HFFc6 (cell line): ENCODE measurements at regions not wholly inside any gene's neighbourhood (a gene's known extent, or its start where the extent isn't known, plus 50 kb on each side); places are given as distances from the start of the nearest gene placed in this dataset.

Source experiments
- DNase-seq: peaks from one replicate; pipeline ENCODE4 v3.0.0-alpha.2; 2018
- H3K27ac Mint-ChIP-seq: 2 replicates; pipeline ENCODE4 v1.8.0; 2020; ENCODE audit warnings: mild to moderate bottlenecking, mixed read lengths
- H3K27me3 Mint-ChIP-seq: 2 replicates; pipeline ENCODE4 v1.8.0; 2021; ENCODE audit warnings: mild to moderate bottlenecking, moderate library complexity, mixed read lengths; ENCODE audit not compliant: insufficient read depth
- H3K36me3 Mint-ChIP-seq: 2 replicates; pipeline ENCODE4 v1.8.0; 2021; ENCODE audit warnings: low read depth, mixed read lengths
- H3K4me1 Mint-ChIP-seq: 2 replicates; pipeline ENCODE4 v1.8.0; 2020; ENCODE audit warnings: low read depth, mixed read lengths
- H3K4me3 Mint-ChIP-seq: 2 replicates; pipeline ENCODE4 v1.8.0; 2020; ENCODE audit warnings: mild to moderate bottlenecking, moderate library complexity, mixed read lengths
- H3K9me3 Mint-ChIP-seq: 2 replicates; pipeline ENCODE4 v1.8.0; 2020; ENCODE audit warnings: mild to moderate bottlenecking, mixed read lengths
- TF ChIP-seq, protein P1 (sequence below): fragments of 200-600 bp; sonication (generic); IDR thresholded peaks from 2 replicates; pipeline ENCODE4 v1.5.0; 2021; ENCODE audit warnings: antibody characterized with exemption, mild to moderate bottlenecking

DNA sequence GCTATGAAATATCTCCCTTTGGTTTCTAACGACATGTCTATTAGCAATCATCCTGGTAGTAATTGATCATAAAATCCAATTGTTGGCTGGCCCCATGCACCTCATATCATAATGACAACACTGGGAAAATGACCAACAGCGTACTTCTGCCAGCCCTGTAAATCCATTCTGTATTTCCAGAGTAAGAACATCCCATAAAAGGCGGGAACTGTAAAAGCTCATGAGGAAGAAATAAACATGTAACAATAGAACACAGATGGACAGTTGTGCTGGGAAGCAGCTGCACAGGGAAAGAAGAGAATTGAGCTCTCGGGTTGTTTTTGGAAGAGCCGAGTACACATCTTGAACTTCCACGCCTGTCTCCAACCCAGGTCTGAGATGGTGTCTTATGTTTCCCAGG is 218.7 kb downstream of the CMPK2 start:
- TF ChIP-seq, protein P1, sequence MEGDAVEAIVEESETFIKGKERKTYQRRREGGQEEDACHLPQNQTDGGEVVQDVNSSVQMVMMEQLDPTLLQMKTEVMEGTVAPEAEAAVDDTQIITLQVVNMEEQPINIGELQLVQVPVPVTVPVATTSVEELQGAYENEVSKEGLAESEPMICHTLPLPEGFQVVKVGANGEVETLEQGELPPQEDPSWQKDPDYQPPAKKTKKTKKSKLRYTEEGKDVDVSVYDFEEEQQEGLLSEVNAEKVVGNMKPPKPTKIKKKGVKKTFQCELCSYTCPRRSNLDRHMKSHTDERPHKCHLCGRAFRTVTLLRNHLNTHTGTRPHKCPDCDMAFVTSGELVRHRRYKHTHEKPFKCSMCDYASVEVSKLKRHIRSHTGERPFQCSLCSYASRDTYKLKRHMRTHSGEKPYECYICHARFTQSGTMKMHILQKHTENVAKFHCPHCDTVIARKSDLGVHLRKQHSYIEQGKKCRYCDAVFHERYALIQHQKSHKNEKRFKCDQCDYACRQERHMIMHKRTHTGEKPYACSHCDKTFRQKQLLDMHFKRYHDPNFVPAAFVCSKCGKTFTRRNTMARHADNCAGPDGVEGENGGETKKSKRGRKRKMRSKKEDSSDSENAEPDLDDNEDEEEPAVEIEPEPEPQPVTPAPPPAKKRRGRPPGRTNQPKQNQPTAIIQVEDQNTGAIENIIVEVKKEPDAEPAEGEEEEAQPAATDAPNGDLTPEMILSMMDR: no peak
- H3K9me3 Mint-ChIP-seq: peaks cover 32% of the 10 kb centered on the region
- H3K27ac Mint-ChIP-seq: no peak overlapping the region
- H3K4me1 Mint-ChIP-seq: no peaks in the 10 kb centered on the region
- peaks cover 2% of the 10 kb centered on the region; the same call in 1 of the 2 replicates for H3K27me3 Mint-ChIP-seq
- no peak for DNase-seq
- no peak overlapping the region for H3K4me3 Mint-ChIP-seq
- peaks cover 5% of the 10 kb centered on the region; the same call in 1 of the 2 replicates for H3K36me3 Mint-ChIP-seq

DNA sequence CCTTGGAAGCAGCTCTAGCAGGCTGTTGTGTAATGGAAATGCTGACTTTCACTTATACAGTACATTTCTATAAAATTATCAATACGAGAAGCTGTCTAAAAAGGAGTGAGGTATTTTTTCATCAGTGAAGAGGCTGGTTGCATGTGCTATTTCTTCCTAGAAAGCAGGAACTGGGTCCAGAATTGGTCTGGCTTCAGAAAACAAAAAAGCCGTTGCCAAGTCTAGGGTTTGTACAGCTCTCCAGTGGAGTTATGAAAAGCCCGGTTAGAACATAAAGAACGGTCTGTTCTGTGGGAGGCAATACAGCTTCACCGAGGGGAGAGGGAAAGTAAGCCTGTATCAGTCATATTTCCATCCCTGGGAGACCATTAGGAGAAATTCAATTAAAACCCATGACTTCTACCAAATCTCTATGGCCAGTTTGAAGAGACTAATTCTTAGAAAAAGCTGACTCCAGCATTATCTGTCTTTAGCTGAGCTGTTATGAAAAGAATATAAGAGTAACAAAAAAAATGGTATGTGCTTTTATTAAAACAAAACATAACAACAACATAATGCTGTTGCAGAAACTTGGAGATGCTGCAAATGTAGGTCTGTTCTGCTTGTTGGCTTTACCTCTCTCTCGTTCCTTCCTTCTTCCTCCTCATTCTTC is 217.0 kb downstream of the CMPK2 start:
- H3K27me3 Mint-ChIP-seq: peaks cover 2% of the 10 kb centered on the region; the same call in 1 of the 2 replicates
- TF ChIP-seq, protein P1: no peak
- H3K27ac Mint-ChIP-seq: no peak overlapping the region
- no peak overlapping the region for H3K4me3 Mint-ChIP-seq
- peaks cover 5% of the 10 kb centered on the region; the same call in 1 of the 2 replicates for H3K36me3 Mint-ChIP-seq
- peaks cover 32% of the 10 kb centered on the region for H3K9me3 Mint-ChIP-seq
- no peak for DNase-seq
- H3K4me1 Mint-ChIP-seq: no peaks in the 10 kb centered on the region

DNA sequence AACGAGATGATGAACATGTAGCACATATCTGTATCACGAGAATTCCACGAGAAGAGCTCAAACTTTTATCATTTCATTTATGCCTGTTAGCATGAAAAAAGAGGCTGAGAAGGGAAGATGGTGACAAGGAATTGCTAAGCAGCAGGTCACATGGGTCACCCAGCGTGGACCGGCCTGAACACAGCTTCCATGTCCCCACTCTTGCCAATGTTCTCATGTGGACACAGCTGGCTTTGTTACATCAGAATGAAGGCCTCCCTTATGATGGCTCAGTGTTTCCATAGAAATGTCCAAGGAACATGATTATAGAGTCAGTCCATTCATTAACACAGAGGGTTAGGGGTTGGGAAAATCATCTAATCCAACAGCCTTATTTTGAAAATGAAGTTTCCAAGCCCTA is 215.4 kb downstream of the CMPK2 start:
- Mint-ChIP-seq H3K27ac (no peak overlapping the region), H3K27me3 (peaks cover 2% of the 10 kb centered on the region; the same call in 1 of the 2 replicates), H3K36me3 (peaks cover 5% of the 10 kb centered on the region; the same call in 1 of the 2 replicates), H3K4me1 (no peaks in the 10 kb centered on the region), H3K4me3 (no peak overlapping the region), H3K9me3 (peaks cover 32% of the 10 kb centered on the region)
- TF ChIP-seq, protein P1: no peak
- DNase-seq: no peak

DNA sequence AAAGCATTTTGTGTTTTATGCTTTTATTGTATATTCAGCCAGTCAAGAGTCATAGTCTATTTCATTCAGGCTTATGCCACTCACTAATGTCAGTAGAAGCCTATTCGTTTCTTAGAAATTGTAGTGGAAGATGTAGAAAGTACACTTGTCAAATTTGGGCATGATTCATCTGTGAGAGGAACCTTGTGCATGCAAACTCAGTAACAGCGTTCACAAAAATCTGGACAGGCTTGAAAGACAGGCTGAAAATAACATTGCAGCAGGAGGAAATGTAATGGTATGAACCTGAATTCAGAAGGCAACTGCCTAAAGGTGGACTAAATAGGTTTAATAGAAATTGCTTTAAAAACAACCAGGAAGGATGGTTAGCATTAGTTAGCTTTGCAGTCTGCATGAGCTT is 213.5 kb downstream of the CMPK2 start:
- Mint-ChIP-seq H3K27me3 (no peaks in the 10 kb centered on the region), H3K4me3 (no peak overlapping the region), H3K36me3 (peaks cover 5% of the 10 kb centered on the region; the same call in 1 of the 2 replicates), H3K27ac (no peak overlapping the region), H3K4me1 (no peaks in the 10 kb centered on the region), H3K9me3 (peaks cover 17% of the 10 kb centered on the region)
- DNase-seq: no peak
- TF ChIP-seq, protein P1: no peak

DNA sequence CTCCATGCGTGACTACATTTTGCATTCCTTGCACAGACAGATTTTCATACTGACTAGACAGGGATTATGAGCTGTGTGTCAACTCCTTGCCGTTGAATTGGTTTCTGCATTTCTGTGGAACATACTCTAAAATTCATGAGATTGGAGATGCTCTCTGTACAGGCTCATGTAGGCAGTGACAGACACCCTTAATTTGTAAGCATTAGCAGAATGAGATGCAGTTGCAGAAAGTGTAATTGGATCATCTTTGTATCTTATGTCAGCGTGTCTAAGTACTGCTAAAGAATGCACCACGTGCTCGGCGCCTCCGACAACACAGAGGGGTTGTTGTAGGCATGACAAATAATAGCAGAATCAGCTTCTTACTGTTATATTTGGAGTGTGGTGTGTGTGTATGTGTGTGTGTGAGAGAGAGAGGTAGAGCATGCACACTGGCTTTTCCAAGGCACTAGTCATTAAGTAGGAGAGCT is 212.4 kb downstream of the CMPK2 start:
- no peak for DNase-seq
- TF ChIP-seq, protein P1: no peak
- Mint-ChIP-seq H3K9me3 (peaks cover 12% of the 10 kb centered on the region), H3K36me3 (peaks cover 2% of the 10 kb centered on the region; the same call in 1 of the 2 replicates), H3K27ac (no peak overlapping the region), H3K4me1 (no peaks in the 10 kb centered on the region), H3K4me3 (no peak overlapping the region), H3K27me3 (no peaks in the 10 kb centered on the region)
